ENCODE measurements at regions not wholly inside any gene's neighbourhood (a gene's known extent, or its start where the extent isn't known, plus 50 kb on each side); places are given as distances from the start of the nearest gene placed in this dataset.
"Not testable (repeated sequence)": the region's sequence is repeated elsewhere in the genome, so short reads cannot be mapped to it uniquely, and the experiment has no call there.

GRCh38 chr1:30656171-30656940 lies 67.0 kb downstream of the MATN1 start:
- no peaks in the 10 kb centered on the region for H3K36me3 Mint-ChIP-seq (ENCODE audit: low read depth)

GRCh38 chr1:30655672-30656071 lies 67.7 kb downstream of the MATN1 start:
- Mint-ChIP-seq H3K36me3 (ENCODE audit: low read depth) (no peaks in the 10 kb centered on the region), H3K27ac (ENCODE audit: unreplicated experiment) (no peak overlapping the region), H3K4me1 (ENCODE audit: low read depth) (no peaks in the 10 kb centered on the region), H3K9me3 (ENCODE audit: low read depth) (no peaks in the 10 kb centered on the region), H3K4me3 (ENCODE audit: unreplicated experiment) (no peak overlapping the region), H3K27me3 (ENCODE audit: low read depth) (peaks cover 26% of the 10 kb centered on the region)
- peak; percentile 62 for DNase-seq (ENCODE audit: low spot score)
- TF ChIP-seq, protein P1, sequence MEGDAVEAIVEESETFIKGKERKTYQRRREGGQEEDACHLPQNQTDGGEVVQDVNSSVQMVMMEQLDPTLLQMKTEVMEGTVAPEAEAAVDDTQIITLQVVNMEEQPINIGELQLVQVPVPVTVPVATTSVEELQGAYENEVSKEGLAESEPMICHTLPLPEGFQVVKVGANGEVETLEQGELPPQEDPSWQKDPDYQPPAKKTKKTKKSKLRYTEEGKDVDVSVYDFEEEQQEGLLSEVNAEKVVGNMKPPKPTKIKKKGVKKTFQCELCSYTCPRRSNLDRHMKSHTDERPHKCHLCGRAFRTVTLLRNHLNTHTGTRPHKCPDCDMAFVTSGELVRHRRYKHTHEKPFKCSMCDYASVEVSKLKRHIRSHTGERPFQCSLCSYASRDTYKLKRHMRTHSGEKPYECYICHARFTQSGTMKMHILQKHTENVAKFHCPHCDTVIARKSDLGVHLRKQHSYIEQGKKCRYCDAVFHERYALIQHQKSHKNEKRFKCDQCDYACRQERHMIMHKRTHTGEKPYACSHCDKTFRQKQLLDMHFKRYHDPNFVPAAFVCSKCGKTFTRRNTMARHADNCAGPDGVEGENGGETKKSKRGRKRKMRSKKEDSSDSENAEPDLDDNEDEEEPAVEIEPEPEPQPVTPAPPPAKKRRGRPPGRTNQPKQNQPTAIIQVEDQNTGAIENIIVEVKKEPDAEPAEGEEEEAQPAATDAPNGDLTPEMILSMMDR (IDR thresholded peaks at IDR 0.05) = no peak

More at GRCh38 chr1:30656171-30656940, 67.0 kb downstream of the MATN1 start:
- no peaks in the 10 kb centered on the region for H3K4me1 Mint-ChIP-seq (ENCODE audit: low read depth)
- H3K27ac Mint-ChIP-seq (ENCODE audit: unreplicated experiment) = no peak overlapping the region
- H3K9me3 Mint-ChIP-seq (ENCODE audit: low read depth) = no peaks in the 10 kb centered on the region
- peak; percentile 44 for DNase-seq (ENCODE audit: low spot score)
- H3K4me3 Mint-ChIP-seq (ENCODE audit: unreplicated experiment) = no peak overlapping the region
- H3K27me3 Mint-ChIP-seq (ENCODE audit: low read depth) = peaks cover 23% of the 10 kb centered on the region
- TF ChIP-seq, protein P1 (IDR thresholded peaks at IDR 0.05) = no peak

DNA sequence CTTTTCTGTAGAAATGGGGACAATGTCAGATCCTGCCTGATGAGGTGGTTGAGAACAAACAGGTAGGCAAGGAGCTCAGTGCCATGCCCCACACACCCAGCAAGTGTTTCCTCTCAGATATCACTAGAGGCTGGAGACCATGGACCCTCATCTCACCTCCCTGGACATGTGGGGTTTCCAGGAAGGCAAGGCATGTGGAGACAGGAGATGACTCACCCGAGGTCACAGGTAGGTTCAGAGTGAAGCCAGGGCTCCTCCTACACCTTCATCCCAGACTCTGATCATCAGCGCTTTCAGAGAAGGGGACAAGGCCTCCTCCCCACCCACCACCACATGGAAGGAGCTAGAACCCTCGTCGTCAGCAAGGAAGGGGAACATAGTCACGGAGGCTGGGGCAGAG lies 69.2 kb downstream of the MATN1 start:
- H3K27me3 Mint-ChIP-seq (ENCODE audit: low read depth) = peaks cover 30% of the 10 kb centered on the region
- H3K27ac Mint-ChIP-seq (ENCODE audit: unreplicated experiment) = no peak overlapping the region
- DNase-seq (ENCODE audit: low spot score) = no peak
- no peaks in the 10 kb centered on the region for H3K36me3 Mint-ChIP-seq (ENCODE audit: low read depth)
- no peaks in the 10 kb centered on the region for H3K4me1 Mint-ChIP-seq (ENCODE audit: low read depth)
- H3K4me3 Mint-ChIP-seq (ENCODE audit: unreplicated experiment) = no peak overlapping the region
- TF ChIP-seq, protein P1 (IDR thresholded peaks at IDR 0.05) = no peak
- no peaks in the 10 kb centered on the region for H3K9me3 Mint-ChIP-seq (ENCODE audit: low read depth)

GRCh38 chr1:30652152-30652841 lies 71.1 kb downstream of the MATN1 start:
- TF ChIP-seq, protein P1 (IDR thresholded peaks at IDR 0.05) = no peak
- no peaks in the 10 kb centered on the region for H3K36me3 Mint-ChIP-seq (ENCODE audit: low read depth)

GRCh38 chr1:30651395-30651794 lies 72.0 kb downstream of the MATN1 start:
- not testable (repeated sequence) for H3K4me3 Mint-ChIP-seq (ENCODE audit: unreplicated experiment); H3K9me3 Mint-ChIP-seq (ENCODE audit: low read depth); H3K36me3 Mint-ChIP-seq (ENCODE audit: low read depth); H3K4me1 Mint-ChIP-seq (ENCODE audit: low read depth); H3K27ac Mint-ChIP-seq (ENCODE audit: unreplicated experiment)
- H3K27me3 Mint-ChIP-seq (ENCODE audit: low read depth) = peaks cover 26% of the 10 kb centered on the region
- DNase-seq (ENCODE audit: low spot score) = peak; percentile 40

More at GRCh38 chr1:30652152-30652841, 71.1 kb downstream of the MATN1 start:
- Mint-ChIP-seq H3K27me3 (ENCODE audit: low read depth) (peaks cover 26% of the 10 kb centered on the region), H3K4me3 (ENCODE audit: unreplicated experiment) (no peak overlapping the region), H3K27ac (ENCODE audit: unreplicated experiment) (no peak overlapping the region), H3K4me1 (ENCODE audit: low read depth) (no peaks in the 10 kb centered on the region), H3K9me3 (ENCODE audit: low read depth) (no peaks in the 10 kb centered on the region)
- peak; percentile 46 for DNase-seq (ENCODE audit: low spot score)
